ENCODE measurements at regions not wholly inside any gene's neighbourhood (a gene's known extent, or its start where the extent isn't known, plus 50 kb on each side); places are given as distances from the start of the nearest gene placed in this dataset.

DNA sequence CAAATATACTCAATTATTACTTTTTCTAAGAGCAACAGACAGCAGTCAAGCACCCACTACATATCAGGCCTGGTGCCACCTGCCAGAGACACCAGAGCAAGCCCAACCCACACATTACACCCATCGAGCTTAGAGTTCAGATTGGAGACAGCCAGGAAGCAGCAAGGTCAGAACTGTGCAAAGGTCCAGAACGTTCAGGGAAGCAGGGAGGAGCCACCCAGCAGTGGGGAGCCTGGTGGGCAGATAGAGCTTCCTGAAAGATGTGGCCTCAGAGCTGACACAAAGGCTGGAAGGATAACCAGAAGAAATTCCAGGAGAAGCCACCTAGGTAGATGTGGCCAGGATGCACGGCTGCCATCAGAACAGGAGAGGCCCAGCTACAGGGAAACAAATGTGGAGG, 440.5 kb upstream of the ID2 start:
- H3K4me2 ChIP-seq (ENCODE audit: low read length), result no peak overlapping the region
- intact Hi-C loops (cut with micrococcal nuclease), result no loop called here
- no peaks in the 10 kb centered on the region for H4K20me1 ChIP-seq (ENCODE audit: insufficient read depth)
- H3K4me3 ChIP-seq (replicated peaks in 1 of 2; ENCODE audit: low read depth in 1 of 2, low read length in 2 of 2), result no peak overlapping the region
- no peak overlapping the region for H2AFZ ChIP-seq (ENCODE audit: low read depth, low read length, poor library complexity, severe bottlenecking)
- no peak for TF ChIP-seq JUND (IDR thresholded peaks at IDR 0.05)
- TF ChIP-seq YY1 (IDR thresholded peaks at IDR 0.05; ENCODE audit: extremely low read depth, insufficient replicate concordance, low read depth, low read length), result no peak
- no peak for TF ChIP-seq CBX3 (IDR thresholded peaks at IDR 0.05; ENCODE audit: low read depth)
- no peaks in the 10 kb centered on the region for H3K79me2 ChIP-seq (ENCODE audit: insufficient read depth, low read length)
- ChIA-PET RAD21 (ENCODE audit: low non-redundant PET in 1 of 2, low total read pairs in 2 of 2, uncharacterized antibody in 2 of 2, unreplicated experiment in 2 of 2) (no interaction called here), CTCF (no interaction called here), POLR2A (no interaction called here)
- H3K9me3 ChIP-seq (ENCODE audit: control insufficient read depth in 1 of 2, insufficient read depth in 1 of 2, low read depth in 1 of 2, low read length in 2 of 2), result no peaks in the 10 kb centered on the region
- no peaks in the 10 kb centered on the region for H3K9me2 ChIP-seq (ENCODE audit: insufficient read depth)
- H3K27ac ChIP-seq (ENCODE audit: low read depth, low read length), result no peak overlapping the region
- H3K4me1 ChIP-seq (ENCODE audit: control insufficient read depth in 1 of 2, insufficient read depth in 2 of 2, low read length in 2 of 2), result no peaks in the 10 kb centered on the region
- no peak overlapping the region for H3K9ac ChIP-seq (ENCODE audit: low read length)
- ATAC-seq (no peak), DNase-seq (ENCODE audit: low read depth, low spot score) (no peak)
- no TSS peak for BruUV-seq (replicated peaks)
- H3K27me3 ChIP-seq (ENCODE audit: insufficient read depth, low read length), result 0 out of 2 replicates have a peak, but pooled peaks cover 4% of the 10 kb centered on the region
- H3K36me3 ChIP-seq (ENCODE audit: control insufficient read depth in 1 of 2, insufficient read depth in 2 of 2, low read length in 2 of 2), result no peaks in the 10 kb centered on the region

DNA sequence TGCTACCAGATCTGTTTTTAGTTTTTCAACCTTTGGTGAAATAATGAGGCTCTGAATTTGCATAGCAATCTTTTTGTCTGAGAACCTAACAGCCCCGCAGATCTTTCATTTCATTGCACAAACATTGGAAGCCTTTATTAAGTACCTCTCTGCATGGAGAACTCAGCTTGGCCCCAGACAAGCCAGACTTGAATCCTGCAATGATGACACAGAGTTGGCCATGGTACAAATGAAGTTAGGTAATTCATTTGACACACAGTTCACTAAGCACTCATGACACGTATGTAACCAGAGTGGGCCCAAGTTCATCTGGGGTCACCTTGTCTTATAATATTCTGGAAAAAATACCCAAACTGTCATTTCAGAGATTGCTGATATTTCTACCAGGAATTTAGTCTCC, 439.1 kb upstream of the ID2 start:
- H3K79me2 ChIP-seq (ENCODE audit: insufficient read depth, low read length), result no peaks in the 10 kb centered on the region
- H3K9me3 ChIP-seq (ENCODE audit: control insufficient read depth in 1 of 2, insufficient read depth in 1 of 2, low read depth in 1 of 2, low read length in 2 of 2), result no peaks in the 10 kb centered on the region
- H4K20me1 ChIP-seq (ENCODE audit: insufficient read depth), result no peaks in the 10 kb centered on the region
- RAD21 ChIA-PET (ENCODE audit: low non-redundant PET in 1 of 2, low total read pairs in 2 of 2, uncharacterized antibody in 2 of 2, unreplicated experiment in 2 of 2), result no interaction called here
- no peak overlapping the region for H3K9ac ChIP-seq (ENCODE audit: low read length)
- no peak for TF ChIP-seq EZH2 (IDR thresholded peaks at IDR 0.05)
- no peak for TF ChIP-seq TCF7L2 (IDR thresholded peaks at IDR 0.05; ENCODE audit: borderline replicate concordance, extremely low read depth, insufficient read depth, insufficient read length)
- no peak for TF ChIP-seq ZFX (IDR thresholded peaks at IDR 0.05)
- TF ChIP-seq, protein P1, sequence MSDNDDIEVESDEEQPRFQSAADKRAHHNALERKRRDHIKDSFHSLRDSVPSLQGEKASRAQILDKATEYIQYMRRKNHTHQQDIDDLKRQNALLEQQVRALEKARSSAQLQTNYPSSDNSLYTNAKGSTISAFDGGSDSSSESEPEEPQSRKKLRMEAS (IDR thresholded peaks at IDR 0.05), result no peak
- TF ChIP-seq POLR2A (IDR thresholded peaks at IDR 0.05; ENCODE audit: borderline replicate concordance, extremely low read depth, insufficient read depth, insufficient read length), result no peak
- TF ChIP-seq, protein P2, sequence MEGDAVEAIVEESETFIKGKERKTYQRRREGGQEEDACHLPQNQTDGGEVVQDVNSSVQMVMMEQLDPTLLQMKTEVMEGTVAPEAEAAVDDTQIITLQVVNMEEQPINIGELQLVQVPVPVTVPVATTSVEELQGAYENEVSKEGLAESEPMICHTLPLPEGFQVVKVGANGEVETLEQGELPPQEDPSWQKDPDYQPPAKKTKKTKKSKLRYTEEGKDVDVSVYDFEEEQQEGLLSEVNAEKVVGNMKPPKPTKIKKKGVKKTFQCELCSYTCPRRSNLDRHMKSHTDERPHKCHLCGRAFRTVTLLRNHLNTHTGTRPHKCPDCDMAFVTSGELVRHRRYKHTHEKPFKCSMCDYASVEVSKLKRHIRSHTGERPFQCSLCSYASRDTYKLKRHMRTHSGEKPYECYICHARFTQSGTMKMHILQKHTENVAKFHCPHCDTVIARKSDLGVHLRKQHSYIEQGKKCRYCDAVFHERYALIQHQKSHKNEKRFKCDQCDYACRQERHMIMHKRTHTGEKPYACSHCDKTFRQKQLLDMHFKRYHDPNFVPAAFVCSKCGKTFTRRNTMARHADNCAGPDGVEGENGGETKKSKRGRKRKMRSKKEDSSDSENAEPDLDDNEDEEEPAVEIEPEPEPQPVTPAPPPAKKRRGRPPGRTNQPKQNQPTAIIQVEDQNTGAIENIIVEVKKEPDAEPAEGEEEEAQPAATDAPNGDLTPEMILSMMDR (IDR thresholded peaks at IDR 0.05 in 2 of 3, conservative IDR thresholded peaks at IDR 0.05 in 1 of 3; ENCODE audit: borderline replicate concordance in 1 of 3, insufficient read depth in 1 of 3, low read depth in 2 of 3, low read length in 2 of 3), result no peak
- no peak for TF ChIP-seq ELF1 (IDR thresholded peaks at IDR 0.05; ENCODE audit: borderline replicate concordance, low read depth)
- no peak for TF ChIP-seq YY1 (IDR thresholded peaks at IDR 0.05; ENCODE audit: extremely low read depth, insufficient replicate concordance, low read depth, low read length)
- CTCF ChIA-PET, result no interaction called here
- H3K4me1 ChIP-seq (ENCODE audit: control insufficient read depth in 1 of 2, insufficient read depth in 2 of 2, low read length in 2 of 2), result no peaks in the 10 kb centered on the region
- DNase-seq (ENCODE audit: low read depth, low spot score) (no peak), ATAC-seq (no peak)
- intact Hi-C loops (cut with micrococcal nuclease), result no loop called here
- POLR2A ChIA-PET, result no interaction called here
- H3K9me2 ChIP-seq (ENCODE audit: insufficient read depth), result no peaks in the 10 kb centered on the region
- no peak overlapping the region for H2AFZ ChIP-seq (ENCODE audit: low read depth, low read length, poor library complexity, severe bottlenecking)
- H3K4me3 ChIP-seq (replicated peaks in 1 of 2; ENCODE audit: low read depth in 1 of 2, low read length in 2 of 2), result no peak overlapping the region
- H3K27ac ChIP-seq (ENCODE audit: low read depth, low read length), result no peak overlapping the region
- no peaks in the 10 kb centered on the region for H3K36me3 ChIP-seq (ENCODE audit: control insufficient read depth in 1 of 2, insufficient read depth in 2 of 2, low read length in 2 of 2)
- BruUV-seq (replicated peaks), result no TSS peak
- no peaks in the 10 kb centered on the region for H3K27me3 ChIP-seq (ENCODE audit: insufficient read depth, low read length)
- no peak overlapping the region for H3K4me2 ChIP-seq (ENCODE audit: low read length)
